AG04450 (cell line): ENCODE measurements at regions not wholly inside any gene's neighbourhood (a gene's known extent, or its start where the extent isn't known, plus 50 kb on each side); places are given as distances from the start of the nearest gene placed in this dataset.
A peak's percentile ranks its signal among the peaks of the same experiment; 100 is the strongest.

ENCODE experiments used
- CTCF ChIA-PET: fragments of 300-600, 350-600 bp; formaldehyde crosslinking; extraction: SDS; loops from one replicate; lab custom pipeline; 2022; ENCODE audit warnings: antibody characterized with exemption, inconsistent platforms; lab: Charles Lee
- POLR2A ChIA-PET: fragments of 350-600 bp; formaldehyde crosslinking; extraction: SDS; loops from one replicate; lab custom pipeline; 2021; ENCODE audit warnings: antibody characterized with exemption, inconsistent platforms; lab: Yijun Ruan, JAX
- DNase-seq: peaks from one replicate; pipeline ENCODE4 v3.0.0-alpha.2; 2011; ENCODE audit warnings: low read depth, low spot score
- H3K27ac ChIP-seq: one replicate; pipeline ENCODE4 v1.5.1; 2012; ENCODE audit warnings: low read depth, low read length, control low read depth
- H3K27me3 ChIP-seq: one replicate; pipeline ENCODE4 v1.6.0; 2012; ENCODE audit warnings: low read length; ENCODE audit not compliant: control insufficient read depth, insufficient read depth
- H3K4me3 ChIP-seq: 2 replicates; pipeline ENCODE4 v1.5.1; 2011; ENCODE audit warnings: mild to moderate bottlenecking, low read depth, low read length, control low read depth
- H3K9me3 ChIP-seq: 2 replicates; pipeline ENCODE4 v1.5.1; 2012; ENCODE audit warnings: low read length; ENCODE audit not compliant: control insufficient read depth, insufficient read depth
- TF ChIP-seq, protein P1 (sequence below): IDR thresholded peaks from 2 replicates; pipeline ENCODE4 v1.5.1; 2011; ENCODE audit warnings: low read depth, low read length, control low read depth, inconsistent platforms

DNA sequence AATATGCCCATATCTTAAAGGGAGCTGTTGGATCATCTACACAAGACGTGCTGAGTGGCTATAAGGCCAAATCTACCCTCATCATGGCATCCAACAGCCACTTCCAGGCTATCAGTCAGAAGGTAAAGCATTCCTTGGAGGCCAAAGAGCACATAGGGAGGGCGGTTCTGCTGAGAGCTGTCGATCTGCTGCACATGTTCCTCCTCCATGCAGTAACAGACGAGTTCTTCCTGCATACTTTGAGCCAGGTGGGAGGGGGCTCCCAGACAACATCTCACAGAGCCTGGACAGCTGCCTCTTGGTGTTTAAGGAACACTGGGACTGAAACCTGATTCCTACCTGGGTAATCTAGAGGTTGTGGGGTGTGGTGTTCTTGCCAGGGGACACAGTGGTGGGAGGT is 93.3 kb upstream of the RAI14 start:
- no peak overlapping the region for H3K4me3 ChIP-seq
- H3K27me3 ChIP-seq: no peaks in the 10 kb centered on the region
- ChIA-PET POLR2A (no interaction called here), CTCF (no interaction called here)
- H3K9me3 ChIP-seq: no peaks in the 10 kb centered on the region
- no peak for DNase-seq
- TF ChIP-seq, protein P1, sequence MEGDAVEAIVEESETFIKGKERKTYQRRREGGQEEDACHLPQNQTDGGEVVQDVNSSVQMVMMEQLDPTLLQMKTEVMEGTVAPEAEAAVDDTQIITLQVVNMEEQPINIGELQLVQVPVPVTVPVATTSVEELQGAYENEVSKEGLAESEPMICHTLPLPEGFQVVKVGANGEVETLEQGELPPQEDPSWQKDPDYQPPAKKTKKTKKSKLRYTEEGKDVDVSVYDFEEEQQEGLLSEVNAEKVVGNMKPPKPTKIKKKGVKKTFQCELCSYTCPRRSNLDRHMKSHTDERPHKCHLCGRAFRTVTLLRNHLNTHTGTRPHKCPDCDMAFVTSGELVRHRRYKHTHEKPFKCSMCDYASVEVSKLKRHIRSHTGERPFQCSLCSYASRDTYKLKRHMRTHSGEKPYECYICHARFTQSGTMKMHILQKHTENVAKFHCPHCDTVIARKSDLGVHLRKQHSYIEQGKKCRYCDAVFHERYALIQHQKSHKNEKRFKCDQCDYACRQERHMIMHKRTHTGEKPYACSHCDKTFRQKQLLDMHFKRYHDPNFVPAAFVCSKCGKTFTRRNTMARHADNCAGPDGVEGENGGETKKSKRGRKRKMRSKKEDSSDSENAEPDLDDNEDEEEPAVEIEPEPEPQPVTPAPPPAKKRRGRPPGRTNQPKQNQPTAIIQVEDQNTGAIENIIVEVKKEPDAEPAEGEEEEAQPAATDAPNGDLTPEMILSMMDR: no peak
- no peak overlapping the region for H3K27ac ChIP-seq

DNA sequence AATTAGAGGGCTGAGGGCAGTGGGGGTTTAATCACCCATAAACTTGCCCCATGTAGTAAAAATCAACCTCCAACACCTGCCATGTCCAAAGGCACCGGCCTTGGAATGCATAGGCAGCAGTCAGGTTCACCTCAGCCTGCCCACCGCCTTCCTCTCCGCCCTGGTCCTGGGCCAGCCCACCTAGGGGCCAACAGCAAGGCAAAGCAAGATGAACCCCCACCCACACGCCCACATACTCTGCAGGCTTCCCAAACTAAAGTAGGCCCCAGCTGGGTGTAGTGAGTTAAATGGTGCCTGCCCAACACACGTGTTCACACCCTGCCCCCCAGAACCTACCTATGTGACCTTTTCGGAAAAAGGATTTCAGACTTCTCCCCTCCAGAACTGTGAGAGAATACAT is 92.9 kb upstream of the RAI14 start:
- H3K27me3 ChIP-seq: no peaks in the 10 kb centered on the region
- no peak for DNase-seq
- H3K4me3 ChIP-seq: no peak overlapping the region
- TF ChIP-seq, protein P1: no peak
- H3K9me3 ChIP-seq: no peaks in the 10 kb centered on the region
- CTCF ChIA-PET: no interaction called here
- POLR2A ChIA-PET: no interaction called here
- no peak overlapping the region for H3K27ac ChIP-seq

DNA sequence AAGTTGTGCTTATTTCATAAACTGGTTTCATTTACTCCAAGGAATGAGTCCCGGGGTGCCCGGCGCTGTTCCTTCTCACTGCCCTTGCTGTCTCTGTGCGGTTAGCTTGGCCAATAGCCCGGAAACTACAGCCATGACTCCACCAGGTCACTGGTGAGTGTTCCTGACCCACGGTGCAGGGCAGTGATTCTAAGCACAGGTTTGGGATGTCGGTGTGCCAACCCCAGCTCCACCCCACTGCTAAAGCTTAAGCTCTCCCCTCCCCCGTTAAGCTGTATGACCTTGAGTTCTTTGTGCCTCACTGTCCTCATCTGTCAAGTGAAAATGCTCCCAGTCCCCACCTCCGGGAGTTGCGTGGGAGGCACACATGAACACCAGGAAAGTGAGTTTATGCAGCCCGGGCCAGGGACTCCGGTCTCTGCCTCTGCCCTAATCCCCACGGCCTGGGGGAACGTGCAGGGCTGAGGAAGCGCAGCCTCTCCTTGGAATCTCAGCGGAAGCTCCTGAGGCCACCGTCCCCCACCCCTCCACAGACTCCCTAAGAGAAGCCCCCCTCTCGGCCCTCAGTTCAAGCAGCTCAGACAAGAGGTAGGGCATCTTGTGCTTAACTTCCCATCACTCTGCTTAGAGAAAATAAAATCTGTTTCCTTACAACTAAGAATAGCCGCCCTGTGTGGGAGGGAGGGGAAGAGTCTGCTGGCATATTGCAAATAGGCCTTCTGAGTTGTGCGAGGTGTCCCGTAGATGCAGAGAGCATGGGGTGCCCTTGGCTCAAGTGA is 92.0 kb upstream of the RAI14 start:
- no peak overlapping the region for H3K4me3 ChIP-seq
- H3K27me3 ChIP-seq: no peaks in the 10 kb centered on the region
- H3K27ac ChIP-seq: no peak overlapping the region
- DNase-seq: no peak
- TF ChIP-seq, protein P1: no peak
- POLR2A ChIA-PET: no interaction called here
- no peaks in the 10 kb centered on the region for H3K9me3 ChIP-seq
- CTCF ChIA-PET: no interaction called here

DNA sequence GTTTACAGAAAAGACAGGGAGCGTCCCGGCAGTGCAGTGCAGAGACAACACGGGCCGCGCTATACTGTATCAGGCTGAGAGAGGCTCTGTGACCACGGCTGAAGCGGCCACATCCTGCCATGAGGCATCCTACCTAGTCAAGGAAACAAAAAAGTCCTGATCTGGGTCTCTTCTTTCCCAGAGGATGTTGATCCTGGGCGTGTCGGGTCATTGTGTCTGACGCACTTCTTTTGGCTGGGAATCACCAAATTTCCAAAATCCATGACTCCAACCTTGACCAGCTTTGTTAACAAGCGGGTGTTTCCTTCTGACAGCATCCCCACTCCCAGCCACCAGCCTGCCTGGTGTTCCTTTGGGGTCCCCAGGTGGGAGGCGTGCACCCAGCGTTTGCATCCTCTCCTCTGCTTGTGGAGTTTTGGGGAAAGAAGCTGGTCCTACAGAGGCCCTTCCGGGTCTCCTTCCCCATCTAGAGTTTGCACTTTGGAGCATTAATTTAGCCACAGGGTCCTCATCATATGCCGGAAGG is 91.4 kb upstream of the RAI14 start:
- DNase-seq: no peak
- TF ChIP-seq, protein P1: no peak
- Histone ChIP-seq H3K4me3 (no peak overlapping the region), H3K27me3 (no peaks in the 10 kb centered on the region), H3K9me3 (no peaks in the 10 kb centered on the region), H3K27ac (no peak overlapping the region)
- POLR2A ChIA-PET: no interaction called here
- CTCF ChIA-PET: no interaction called here

DNA sequence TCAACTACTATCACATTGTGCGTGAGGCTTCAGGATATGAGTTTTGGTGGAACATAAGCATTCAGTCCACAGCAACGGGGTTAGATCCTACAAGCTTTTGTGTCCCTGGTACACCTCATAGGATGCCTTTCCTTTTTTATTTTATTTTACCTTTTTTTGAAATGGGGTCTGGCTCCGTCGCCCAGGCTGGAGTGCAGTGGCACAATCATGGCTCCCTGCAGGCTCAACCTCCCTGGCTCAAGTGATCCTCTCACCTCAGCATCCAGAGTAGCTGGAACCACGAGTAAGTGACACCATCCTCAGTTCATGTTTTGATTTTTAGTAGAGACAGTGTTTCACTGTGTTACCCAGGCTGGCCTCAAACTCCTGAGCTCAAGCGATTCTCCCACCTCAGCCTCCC is 86.0 kb upstream of the RAI14 start:
- ChIA-PET POLR2A (interaction anchor here (1.6 kb wide), 1 partner anchor 86 kb away, joined by 5 read pairs; the partner anchor contains the start of gene RAI14), CTCF (no interaction called here)
- Histone ChIP-seq H3K27me3 (no peaks in the 10 kb centered on the region), H3K27ac (peak overlapping the region; percentile 94), H3K9me3 (no peaks in the 10 kb centered on the region), H3K4me3 (no peak overlapping the region)
- TF ChIP-seq, protein P1: no peak
- no peak for DNase-seq
